NCI-H2227 (cell line): ENCODE measurements at regions not wholly inside any gene's neighbourhood (a gene's known extent, or its start where the extent isn't known, plus 50 kb on each side); places are given as distances from the start of the nearest gene placed in this dataset.
"Not testable (repeated sequence)": the region's sequence is repeated elsewhere in the genome, so short reads cannot be mapped to it uniquely, and the experiment has no call there.

ENCODE experiments used
- DNase-seq: peaks from one replicate; lab custom pipeline; 2025; ENCODE audit not compliant: unreplicated experiment; lab: John Stamatoyannopoulos, UW

DNA sequence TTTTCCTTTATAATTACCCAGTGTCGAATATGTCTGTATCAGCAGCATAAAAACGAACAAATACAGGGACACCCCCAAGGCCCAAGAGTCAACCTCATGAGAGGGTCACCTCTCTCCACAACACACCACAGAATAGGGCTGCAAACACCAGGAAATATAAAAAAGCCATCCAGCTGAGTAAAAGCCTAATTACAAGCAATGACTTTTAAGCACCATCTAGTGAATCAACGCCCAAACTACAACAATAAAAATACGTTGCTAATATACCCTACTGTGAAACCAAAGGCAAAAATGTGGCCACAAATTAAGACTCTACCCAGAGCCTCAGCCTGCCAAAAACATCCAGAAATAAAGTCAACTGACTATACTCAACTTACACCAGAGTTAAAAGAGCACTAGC is 817.9 kb upstream of the NEGR1 start:
- DNase-seq = no peak

DNA sequence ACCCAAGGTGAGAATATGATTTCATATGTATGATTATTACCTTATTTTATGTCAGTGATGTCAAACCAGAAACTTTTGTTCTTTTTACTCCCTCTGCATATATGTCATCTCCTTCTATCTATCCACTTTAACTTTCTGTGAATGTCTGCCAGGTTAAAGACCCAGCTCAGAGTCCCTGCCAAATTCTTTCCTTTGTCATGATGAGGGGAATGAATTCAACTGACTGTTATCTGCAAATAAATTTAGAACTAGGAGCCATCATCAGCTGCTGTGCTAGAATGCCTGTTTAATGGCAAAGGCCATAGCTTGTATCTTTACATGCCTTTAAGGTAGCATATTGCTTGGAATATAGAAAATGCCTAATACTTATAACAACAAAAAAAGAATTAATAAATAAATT is 815.6 kb upstream of the NEGR1 start:
- no peak for DNase-seq

DNA sequence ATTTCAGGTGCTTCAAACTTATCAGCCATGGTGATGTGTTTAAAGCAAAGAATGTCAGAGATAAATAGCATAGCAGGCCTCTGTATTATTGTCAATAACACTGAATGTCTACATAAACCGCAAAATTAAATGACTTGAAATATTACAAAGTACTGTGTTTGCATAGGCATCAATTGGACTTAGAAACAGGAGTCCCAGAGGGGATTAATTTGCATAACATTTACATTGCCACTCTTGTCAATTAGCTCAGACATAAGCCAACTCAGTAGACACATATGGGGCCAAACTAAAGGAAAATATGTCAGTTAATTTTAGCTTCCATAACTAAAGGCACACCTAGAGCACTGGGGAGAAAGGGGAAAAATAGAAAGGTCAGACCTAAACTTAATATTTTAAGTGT is 814.5 kb upstream of the NEGR1 start:
- DNase-seq = no peak

DNA sequence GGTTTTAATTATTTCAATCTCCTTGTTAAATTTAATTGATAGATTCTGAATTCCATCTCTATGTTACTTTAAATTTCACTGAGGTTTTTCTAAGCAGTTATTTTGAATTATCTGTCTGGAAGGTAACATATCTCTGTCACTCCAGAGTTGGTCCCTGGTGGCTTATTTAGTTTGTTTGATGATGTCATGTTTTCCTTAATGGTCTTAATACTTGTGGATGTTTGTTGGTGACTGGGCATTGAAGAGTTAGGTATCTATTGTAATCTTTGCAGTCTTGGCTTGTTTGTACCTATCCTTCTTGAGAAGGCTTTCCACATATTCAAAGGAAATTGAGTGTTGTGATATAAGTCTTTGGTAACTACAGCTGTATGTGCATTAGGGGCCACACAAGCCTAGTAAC is 810.0 kb upstream of the NEGR1 start:
- DNase-seq = no peak

DNA sequence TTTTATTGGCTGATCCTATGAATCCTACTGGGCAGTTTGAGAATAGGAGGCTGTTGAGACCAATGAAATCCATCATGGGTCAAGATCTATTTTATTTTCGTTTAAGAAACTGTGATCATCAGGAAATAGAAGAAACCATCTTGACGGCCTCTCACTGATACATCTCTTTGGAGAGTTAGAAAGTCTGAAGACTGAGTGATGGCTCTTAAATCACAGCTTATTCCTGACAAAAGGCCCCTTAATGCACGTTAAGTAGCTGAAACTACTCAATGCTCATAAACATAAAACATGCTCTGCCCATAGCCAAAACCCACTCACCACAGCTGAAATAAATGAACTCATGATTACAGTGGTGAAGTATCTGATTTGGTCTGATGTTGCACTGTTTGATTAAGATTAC is 784.5 kb upstream of the NEGR1 start:
- DNase-seq = no peak

DNA sequence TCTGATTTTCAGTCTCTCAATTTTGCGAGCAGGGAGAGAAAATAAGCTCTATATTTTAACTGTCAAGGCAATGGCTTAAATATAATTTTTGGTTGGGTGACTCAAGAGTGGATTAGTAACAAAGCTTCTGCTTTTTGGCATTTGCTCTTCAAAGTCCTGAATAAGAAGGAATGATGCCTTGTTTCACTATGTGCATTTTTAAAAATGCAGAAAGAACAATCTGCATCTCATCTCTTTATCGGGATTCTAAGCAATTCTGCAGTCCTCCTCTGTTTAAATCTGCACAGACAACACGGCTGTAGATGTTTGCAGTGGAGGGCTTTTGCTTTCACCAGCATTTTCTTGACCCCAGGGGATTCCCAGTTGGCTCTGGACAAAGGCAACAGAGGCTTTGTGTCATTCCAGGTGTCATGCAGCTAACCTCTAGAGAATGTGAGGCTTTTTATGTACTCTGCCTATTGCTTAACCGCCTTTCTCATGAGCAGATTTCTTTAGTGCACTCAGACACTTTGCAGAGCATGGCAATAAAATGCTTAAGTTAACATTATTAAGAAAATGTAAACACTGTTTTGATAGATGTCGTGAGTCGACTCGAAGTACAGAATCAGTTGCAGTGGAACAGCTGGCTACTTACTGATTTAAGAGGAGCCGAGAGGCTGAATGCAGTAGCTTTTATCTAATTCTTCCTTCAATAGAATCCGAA is 783.2 kb upstream of the NEGR1 start:
- no peak for DNase-seq

DNA sequence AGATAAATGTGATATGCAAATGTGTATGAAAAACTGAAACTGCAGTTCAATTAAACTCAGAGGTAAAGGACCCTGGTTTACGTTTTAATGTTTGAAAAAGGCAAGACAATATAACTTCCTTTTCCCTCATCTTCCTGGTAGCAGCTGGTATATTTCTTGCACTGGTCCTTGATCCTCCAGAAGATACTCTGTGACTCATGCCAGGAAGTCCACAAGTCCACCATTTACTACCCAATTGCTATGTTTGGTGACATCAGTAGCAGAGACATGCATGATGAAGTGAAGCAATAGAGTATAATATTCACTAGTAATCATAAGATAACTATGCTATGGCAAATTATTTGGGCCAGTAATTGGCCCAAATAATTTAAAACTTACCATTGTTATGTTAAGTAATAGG is 774.5 kb upstream of the NEGR1 start:
- DNase-seq = no peak

DNA sequence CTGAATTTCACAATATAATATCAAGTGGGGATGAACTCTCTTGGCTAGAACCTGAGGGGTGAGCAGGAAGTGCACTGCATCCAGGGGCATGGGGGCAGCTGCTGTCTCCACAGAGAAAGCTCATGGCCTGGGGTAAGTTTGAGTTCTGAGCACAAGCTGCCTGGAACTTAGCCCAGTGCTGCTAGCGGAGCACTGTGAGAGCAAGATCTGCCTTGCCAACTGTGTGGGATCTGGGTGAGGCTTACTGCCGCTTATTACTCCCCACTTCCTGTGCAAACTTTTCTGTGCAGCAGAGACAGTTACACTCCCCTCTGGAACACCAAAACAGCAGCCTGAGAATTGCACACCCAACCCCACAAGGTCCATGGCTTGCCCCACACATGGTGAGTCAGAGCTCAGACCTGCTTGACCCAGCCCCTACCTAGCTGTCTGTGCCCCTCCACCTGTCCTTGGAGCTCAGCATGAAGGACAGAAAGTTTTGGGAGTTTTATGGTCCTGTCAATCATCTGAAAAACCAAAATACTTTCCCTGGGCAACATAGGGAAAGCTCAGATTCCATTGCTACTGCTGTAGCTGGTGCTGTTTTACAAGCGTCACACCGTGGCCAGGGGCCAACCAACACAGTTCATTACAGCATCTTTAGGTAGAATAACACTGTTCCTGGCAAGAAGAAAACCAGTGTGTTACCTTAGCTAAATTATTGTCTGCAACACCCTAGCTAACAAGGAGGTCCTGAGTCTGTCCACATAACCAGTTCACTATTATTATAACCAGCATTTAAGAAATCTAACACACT is 762.1 kb upstream of the NEGR1 start:
- DNase-seq = no peak

DNA sequence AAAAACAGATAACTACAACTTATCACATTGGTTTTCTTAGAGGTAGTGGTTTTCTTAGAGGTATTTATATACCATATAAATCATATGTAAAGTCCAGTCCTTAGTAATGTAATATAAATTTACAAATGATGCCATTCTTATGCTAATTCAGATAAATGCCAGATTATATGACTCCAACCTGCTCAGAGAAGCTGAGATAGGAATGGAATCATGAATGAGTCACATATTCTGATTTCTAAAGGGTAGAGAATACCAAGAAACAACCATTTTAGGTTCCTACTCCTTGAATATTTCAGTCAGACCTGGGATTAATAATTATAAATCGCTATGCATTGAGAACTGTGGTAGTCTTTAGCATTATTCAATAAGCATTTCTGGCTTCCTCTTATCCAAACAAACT is 760.1 kb upstream of the NEGR1 start:
- DNase-seq = no peak

DNA sequence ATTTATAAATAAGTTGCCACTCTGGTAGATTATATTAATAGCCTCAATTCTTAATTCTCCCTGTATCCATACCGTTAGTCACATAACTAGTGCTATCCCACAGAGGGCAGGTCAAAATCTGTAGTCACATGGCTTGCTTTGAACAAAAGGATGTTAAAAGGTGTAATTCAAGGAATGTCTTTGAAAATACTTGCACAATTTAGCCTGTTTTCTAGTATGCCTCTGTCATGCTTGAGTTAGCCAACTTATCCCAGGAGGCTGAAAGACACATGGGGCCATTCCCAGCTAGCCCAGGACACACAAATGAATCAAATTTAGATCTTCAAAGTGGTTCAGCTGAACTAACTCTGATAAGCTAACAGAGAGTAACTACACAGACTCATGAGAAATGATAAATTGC is 758.5 kb upstream of the NEGR1 start:
- DNase-seq = no peak

DNA sequence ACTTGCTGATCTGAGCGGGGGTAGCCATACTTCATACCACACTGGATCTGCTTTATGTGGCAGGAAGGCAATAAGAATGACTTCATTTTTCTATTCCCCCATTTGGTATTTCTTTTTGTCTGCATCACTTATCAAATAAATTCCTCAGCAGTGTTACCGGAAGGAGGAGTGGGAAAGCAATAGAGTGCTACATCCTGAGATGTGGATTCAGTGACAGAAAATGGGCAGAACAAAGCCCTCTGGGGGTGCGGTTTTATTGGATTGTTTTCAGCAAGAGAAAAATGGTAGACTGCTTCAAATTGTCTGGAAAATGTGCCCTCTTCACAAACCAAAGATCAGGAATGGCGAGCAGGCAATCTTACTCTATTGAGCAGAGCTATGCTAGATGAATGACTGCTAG is 751.9 kb upstream of the NEGR1 start:
- DNase-seq = no peak

DNA sequence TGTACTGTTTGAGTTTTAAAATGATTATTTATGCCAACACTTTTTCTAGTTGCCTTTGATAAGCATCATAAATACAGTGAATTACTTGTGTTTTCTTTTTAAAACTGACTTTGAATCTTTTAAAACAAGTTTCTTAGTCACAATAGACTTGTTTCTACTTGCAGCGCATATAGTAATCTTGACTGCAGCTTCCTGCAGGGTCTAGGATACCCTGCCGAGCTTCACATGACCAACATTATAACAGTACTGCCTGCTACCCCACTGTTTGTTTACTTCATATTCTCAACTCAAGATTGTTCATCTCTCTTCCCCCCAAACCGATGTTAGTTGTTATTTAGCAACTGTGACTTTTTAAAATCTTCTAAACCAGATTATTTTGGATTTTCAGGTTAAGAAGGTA is 751.3 kb upstream of the NEGR1 start:
- DNase-seq = no peak

DNA sequence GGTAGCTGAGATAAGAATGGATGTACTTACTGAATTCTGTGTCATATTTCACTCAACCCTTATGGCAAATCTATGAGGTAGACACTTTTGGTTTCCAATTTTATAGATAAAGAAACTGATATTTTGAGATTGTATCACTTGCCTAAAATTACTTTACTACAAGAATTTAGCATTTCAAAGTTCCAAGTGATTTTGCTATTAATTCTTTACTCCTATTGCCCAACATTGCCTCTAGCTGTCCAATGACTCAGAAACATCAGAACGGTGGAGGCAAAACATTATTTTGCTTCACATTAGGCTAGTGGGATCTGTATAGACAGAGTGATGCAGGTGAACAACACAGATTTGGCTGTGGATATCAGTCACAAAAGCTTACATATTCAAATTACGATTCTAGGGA is 747.2 kb upstream of the NEGR1 start:
- DNase-seq = no peak

DNA sequence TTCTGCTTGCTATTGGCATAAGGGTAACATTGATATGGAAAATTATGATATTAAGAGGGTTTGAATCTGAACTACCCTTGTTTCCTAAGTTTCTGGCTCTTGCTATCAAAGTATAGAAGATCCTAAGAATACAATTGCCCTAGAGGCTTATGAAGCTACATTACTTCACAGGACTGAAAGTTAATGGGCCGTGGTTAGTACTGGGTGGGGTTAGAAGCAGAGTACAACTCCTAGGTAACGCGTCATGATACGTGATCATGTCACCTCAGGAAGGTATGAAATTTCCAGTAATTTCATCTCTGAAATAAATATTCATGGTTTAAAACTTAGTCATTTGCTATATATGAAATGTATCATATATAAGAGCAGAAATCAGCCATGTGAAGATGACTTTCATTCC is 743.8 kb upstream of the NEGR1 start:
- DNase-seq = no peak

DNA sequence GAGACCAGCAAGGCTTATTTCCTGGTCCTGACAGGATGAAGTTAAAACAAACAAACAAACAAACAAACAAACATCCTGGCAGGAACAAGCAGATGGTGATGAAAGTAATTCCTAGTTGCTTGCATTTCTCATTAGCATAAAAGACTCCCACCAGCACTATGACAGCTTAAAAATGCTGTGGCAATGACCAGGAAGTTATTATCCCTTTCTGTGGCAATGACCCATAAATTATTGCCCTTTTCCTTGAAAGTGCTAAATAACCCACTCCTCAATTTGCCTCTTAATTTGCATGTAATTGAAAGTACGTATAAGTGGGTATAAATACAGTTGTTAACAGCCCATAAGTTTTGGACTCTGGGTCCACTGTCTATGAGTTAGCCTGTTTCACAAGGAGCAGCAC is 727.6 kb upstream of the NEGR1 start:
- DNase-seq = no peak

DNA sequence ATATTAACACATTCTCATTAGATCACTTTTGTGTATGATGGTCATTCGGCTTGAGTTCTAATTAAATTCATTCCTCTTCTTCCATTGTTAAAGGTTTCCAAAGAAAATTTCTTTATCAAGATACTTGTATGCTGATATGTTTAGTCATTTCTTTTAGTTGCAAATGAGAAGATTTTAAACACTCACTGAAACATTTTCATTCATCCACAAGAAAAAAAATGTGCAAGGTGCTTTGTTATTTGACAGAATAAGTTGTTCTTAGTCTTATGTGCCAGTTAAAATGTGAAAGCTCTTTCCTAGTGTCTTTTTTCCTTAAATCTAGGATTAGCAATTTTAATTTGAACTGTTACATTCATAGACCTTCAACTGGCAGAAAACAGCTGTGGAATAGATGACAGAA is 727.0 kb upstream of the NEGR1 start:
- DNase-seq = no peak

DNA sequence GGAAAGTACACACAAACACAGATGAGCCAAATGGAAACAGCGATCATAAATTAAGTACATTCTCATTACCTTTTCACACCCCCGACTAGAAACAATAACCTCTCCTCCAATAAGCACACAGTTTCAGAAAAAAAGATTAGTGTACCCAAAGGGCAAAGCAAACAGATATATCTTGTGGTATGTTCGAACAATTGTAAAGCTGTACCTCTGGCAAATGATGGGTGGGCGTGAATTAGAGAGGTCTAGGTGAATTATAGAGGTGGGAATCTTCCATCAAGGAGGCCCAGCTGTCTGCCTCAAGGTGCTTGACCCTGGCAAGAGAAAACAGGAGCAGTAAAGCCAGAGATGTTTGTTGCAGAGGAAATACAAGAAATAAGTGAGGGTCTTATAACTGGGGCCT is 715.3 kb upstream of the NEGR1 start:
- no peak for DNase-seq

DNA sequence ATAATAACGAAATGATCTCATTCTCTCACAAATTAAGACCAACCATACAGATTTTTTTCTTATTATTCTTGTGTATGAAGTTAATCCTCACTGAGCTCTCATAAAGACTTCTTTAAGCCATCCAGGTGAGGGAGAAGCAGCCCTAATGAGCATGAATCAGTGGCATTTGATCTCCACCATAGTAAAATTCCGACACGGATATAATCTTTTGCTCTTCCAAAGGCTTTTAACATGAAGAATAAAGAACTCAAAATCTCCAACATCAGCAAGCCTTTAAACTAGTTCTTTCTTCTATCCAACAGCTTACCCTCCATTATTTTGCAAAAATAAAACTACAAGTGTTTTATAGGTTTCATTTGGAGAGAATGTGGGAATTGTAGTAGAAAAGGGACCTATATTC is 714.7 kb upstream of the NEGR1 start:
- DNase-seq = no peak

DNA sequence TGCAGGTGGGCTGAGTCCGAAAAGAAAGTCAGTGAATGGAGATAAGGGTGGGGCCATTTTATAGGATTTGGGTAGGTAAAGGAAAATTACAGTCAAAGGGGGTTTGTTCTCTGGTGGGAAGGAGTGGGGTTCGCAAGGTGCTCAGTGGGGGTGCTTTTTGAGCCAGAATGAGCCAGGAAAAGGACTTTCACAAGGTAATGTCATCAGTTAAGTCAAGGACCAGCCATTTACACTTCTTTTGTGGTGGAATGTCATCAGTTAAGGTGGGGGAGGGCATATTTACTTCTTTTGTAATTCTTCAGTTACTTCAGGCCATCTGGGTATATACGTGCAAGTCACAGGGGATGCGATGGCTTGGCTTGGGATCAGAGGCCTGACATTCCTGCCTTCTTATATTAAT is 705.5 kb upstream of the NEGR1 start:
- not testable (repeated sequence) for DNase-seq

DNA sequence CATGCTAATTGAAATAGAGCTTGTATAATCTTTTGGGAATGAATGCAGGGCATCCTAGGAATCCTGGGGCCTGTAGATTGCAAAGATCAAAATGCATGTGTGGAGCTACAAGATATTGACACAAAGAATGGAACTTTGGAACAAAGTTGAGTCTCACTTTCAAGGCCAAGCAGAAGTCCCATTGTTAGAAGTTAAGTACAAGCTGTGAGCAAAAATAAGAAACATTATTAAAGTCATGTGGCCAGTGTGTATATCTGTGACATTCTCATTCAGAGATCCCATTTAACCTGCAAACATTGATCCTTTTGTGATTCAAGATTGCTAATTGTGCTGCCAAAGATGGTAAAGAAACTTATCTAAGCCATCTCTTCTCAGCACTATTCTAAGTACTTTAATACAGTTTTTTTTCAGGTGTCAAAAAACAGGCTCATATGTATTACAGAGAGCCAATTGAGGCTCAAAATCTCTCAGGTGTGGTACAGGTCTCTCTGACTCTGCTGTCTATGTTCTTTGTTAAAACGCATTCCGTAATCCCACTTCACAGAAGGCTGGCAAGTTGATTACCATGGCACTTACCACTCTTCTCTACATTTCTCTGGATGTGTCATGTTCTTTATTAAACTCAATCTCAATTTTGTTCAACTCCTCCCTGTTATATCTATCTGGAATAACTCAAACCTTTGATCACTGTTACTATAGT is 704.4 kb upstream of the NEGR1 start:
- DNase-seq = no peak

DNA sequence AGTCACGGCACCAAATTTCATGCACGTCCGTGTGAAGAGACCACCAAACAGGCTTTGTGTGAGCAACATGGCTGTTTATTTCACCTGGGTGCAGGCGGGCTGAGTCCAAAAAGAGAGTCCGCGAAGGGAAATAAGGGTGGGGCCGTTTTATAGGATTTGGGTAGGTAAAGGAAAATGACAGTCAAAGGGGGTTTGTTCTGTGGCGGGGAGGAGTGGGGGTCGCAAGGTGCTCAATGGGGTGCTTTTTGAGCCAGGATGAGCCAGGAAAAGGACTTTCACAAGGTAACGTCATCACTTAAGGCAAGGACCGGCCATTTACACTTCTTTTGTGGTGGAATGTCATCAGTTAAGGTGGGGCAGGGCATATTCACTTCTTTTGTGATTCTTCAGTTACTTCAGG is 702.7 kb upstream of the NEGR1 start:
- DNase-seq = not testable (repeated sequence)

DNA sequence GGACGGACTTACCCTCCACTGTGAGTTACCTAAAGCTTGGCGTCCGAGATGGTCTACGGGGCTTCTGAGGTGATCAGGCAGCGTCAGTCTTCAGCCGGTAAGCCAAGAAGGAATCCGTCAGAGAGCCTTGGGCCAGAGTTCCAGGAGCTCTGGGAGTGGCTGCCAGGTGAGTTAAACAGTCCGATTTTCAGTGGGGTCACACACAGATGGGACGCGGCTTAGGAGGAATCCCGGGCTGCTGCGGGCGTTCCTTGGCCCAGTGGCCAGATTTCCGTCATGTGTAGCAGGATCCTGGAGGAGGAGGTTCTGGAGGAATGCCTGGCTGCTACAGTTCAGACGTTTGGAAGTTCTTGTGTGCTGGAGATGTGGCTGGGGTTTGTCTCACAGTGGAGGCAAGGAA is 700.7 kb upstream of the NEGR1 start:
- not testable (repeated sequence) for DNase-seq
